B cell (primary cell): ENCODE measurements at regions not wholly inside any gene's neighbourhood (a gene's known extent, or its start where the extent isn't known, plus 50 kb on each side); places are given as distances from the start of the nearest gene placed in this dataset.

Experiments
- ATAC-seq: fragments of 200-7000 bp; cut with Tn5 transposase; one replicate; pipeline ENCODE4 v1.10.0; 2021; ENCODE audit warnings: low read depth, mild to moderate bottlenecking, moderate number of reproducible peaks, moderate library complexity
- CTCF ChIA-PET: fragments of 350-600 bp; sonication (Branson Sonifier 250); formaldehyde crosslinking; loops from one replicate; lab custom pipeline; 2021; ENCODE audit warnings: antibody characterized with exemption, inconsistent platforms; lab: Charles Lee
- POLR2A ChIA-PET: fragments of 350-600 bp; sonication (Branson Sonifier 250); formaldehyde crosslinking; loops from one replicate; lab custom pipeline; 2021; ENCODE audit warnings: antibody characterized with exemption; lab: Charles Lee
- DNase-seq: peaks from one replicate; pipeline ENCODE4 v3.0.0; 2013
- H2AFZ ChIP-seq: 2 replicates; pipeline ENCODE4 v1.6.1; 2012; ENCODE audit warnings: mild to moderate bottlenecking, low read depth, low read length; ENCODE audit not compliant: insufficient read depth, poor library complexity, severe bottlenecking
- H3K27ac ChIP-seq, 2 donors: 1 replicate in 1 of 2; 2 replicates in 1 of 2; pipeline ENCODE4 v1.5.1; 2012 to 2013; ENCODE audit warnings: low read length in 2 of 2, mild to moderate bottlenecking in 2 of 2, moderate library complexity in 1 of 2
- H3K27me3 ChIP-seq, 4 experiments: fragments of 200-600 bp in 1 of 4; sonication (generic) in 1 of 4; replicated peaks in 1 of 4; 1 replicate in 2 of 4; 2 replicates in 2 of 4; pipeline versions ENCODE4 v1.6.1 to v1.7.0; 2013 to 2016; ENCODE audit warnings: low read length in 3 of 4, mild to moderate bottlenecking in 2 of 4, mixed read lengths in 1 of 4, moderate library complexity in 1 of 4; ENCODE audit not compliant: insufficient read depth in 4 of 4, control insufficient read depth in 3 of 4; ENCODE audit errors: control extremely low read depth in 1 of 4
- H3K36me3 ChIP-seq, 2 experiments: replicated peaks in 1 of 2; 1 replicate in 1 of 2; 2 replicates in 1 of 2; pipeline versions ENCODE4 v1.6.1 to v1.7.1; 2013; ENCODE audit warnings: low read length in 1 of 2; ENCODE audit not compliant: insufficient read depth in 2 of 2, control insufficient read depth in 1 of 2; ENCODE audit errors: control extremely low read depth in 1 of 2, extremely low read depth in 1 of 2
- H3K4me1 ChIP-seq, 2 donors: fragments of 200-600 bp in 1 of 2; sonication (generic) in 1 of 2; 1 replicate in 1 of 2; 2 replicates in 1 of 2; pipeline versions ENCODE4 v1.5.1 to v1.6.1; 2013 to 2017; ENCODE audit warnings: low read length in 2 of 2; ENCODE audit not compliant: control insufficient read depth in 2 of 2, insufficient read depth in 2 of 2
- H3K4me2 ChIP-seq: replicated peaks from 2 replicates; pipeline ENCODE3; 2012; ENCODE audit warnings: mild to moderate bottlenecking, low read depth, low read length; ENCODE audit not compliant: poor library complexity, severe bottlenecking
- H3K4me3 ChIP-seq, 5 experiments: fragments of 200-600 bp in 1 of 5; sonication (generic) in 1 of 5; 1 replicate in 3 of 5; 2 replicates in 2 of 5; pipeline versions ENCODE4 v1.5.1 to v1.7.0; 2011 to 2016; ENCODE audit warnings: low read length in 4 of 5, mild to moderate bottlenecking in 4 of 5, low read depth in 2 of 5, control low read depth in 1 of 5, moderate library complexity in 1 of 5; ENCODE audit not compliant: insufficient read depth in 1 of 5; ENCODE audit errors: control extremely low read depth in 1 of 5, extremely low read depth in 1 of 5
- H3K79me2 ChIP-seq: fragments of 200-600 bp; sonication (generic); one replicate; pipeline ENCODE4 v1.6.0; 2016; ENCODE audit warnings: low read length; ENCODE audit not compliant: control insufficient read depth, insufficient read depth
- H3K9ac ChIP-seq: fragments of 200-600 bp; sonication (generic); 2 replicates; pipeline ENCODE4 v1.6.1; 2017; ENCODE audit warnings: mild to moderate bottlenecking, low read length, moderate library complexity
- H3K9me3 ChIP-seq, 3 donors: one replicate each; pipeline versions ENCODE4 v1.6.1 to v1.7.1; 2013; ENCODE audit warnings: low read length in 2 of 3; ENCODE audit not compliant: control insufficient read depth in 2 of 3, insufficient read depth in 1 of 3; ENCODE audit errors: control extremely low read depth in 1 of 3
- H4K20me1 ChIP-seq: 2 replicates; pipeline ENCODE4 v1.6.0; 2012; ENCODE audit warnings: mild to moderate bottlenecking, low read length; ENCODE audit not compliant: insufficient read depth, control insufficient read depth, poor library complexity, severe bottlenecking
- H3K27ac Mint-ChIP-seq: one replicate; pipeline ENCODE4 v1.8.0; 2021; ENCODE audit warnings: mixed read lengths
- H3K27me3 Mint-ChIP-seq: one replicate; pipeline ENCODE4 v1.8.0; 2021; ENCODE audit warnings: mixed read lengths
- H3K4me1 Mint-ChIP-seq: one replicate; pipeline ENCODE4 v1.8.0; 2021; ENCODE audit warnings: mixed read lengths
- H3K4me3 Mint-ChIP-seq: one replicate; pipeline ENCODE4 v1.8.0; 2021; ENCODE audit warnings: mixed read lengths
- H3K9me3 Mint-ChIP-seq: one replicate; pipeline ENCODE4 v1.8.0; 2022; ENCODE audit warnings: mixed read lengths; ENCODE audit not compliant: insufficient read depth
- CTCF ChIP-seq: fragments of 200-600 bp; IDR thresholded peaks from one replicate; pipeline ENCODE4 v1.8.0; 2022; ENCODE audit warnings: antibody characterized with exemption, mild to moderate bottlenecking
- EZH2 ChIP-seq: IDR thresholded peaks from 2 replicates; pipeline ENCODE4 v1.6.1; 2012; ENCODE audit warnings: borderline replicate concordance, low read depth, mild to moderate bottlenecking, moderate library complexity, low read length; ENCODE audit not compliant: insufficient read depth, poor library complexity, severe bottlenecking
- WGBS: methylation state at CpG from one replicate; pipeline ENCODE4 v1.1.5; 2013; ENCODE audit warnings: missing lambda C conversion rate; ENCODE audit not compliant: insufficient coverage; 5-methylcytosine and 5-hydroxymethylcytosine counted together
- intact Hi-C: fragments of 100-400 bp; cut with micrococcal nuclease; formaldehyde crosslinking; loops from one replicate; pipeline ENCODE4 v1.10.0; 2022

DNA sequence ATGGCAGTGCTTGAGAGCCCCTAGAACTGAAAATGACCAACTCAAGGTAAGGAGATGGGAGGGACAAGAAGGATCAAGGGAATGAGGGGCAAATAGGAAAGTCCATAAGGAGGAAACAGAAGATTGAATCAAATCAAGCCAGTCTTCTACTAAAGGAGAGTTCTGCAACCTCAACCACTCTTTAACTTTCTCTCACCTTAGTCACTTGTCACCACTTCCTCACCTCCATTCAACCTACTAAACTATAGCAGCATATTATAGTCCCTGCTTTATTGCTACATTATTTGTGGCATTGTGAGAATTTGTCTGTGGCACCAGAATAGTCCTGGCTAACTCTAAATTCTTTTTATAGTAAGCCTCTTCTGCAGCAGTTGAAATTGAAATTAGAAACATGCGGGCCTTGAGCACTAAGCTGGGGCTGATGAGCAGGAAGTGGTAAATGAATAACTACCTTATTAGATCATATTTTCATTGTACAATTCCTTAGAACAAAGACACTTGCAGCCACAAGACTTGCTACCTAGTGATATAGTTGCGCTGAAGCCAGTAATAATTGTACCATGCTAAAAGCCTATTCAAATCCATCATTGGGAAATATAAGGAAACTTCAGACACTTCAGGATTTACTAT, 336.9 kb downstream of the ZNF674 start:
- Mint-ChIP-seq H3K4me3 (no peak overlapping the region), H3K27me3 (peaks cover 4% of the 10 kb centered on the region)

More for the DNA sequence above, 336.9 kb downstream of the ZNF674 start:
- Histone ChIP-seq H3K36me3 (no peaks in the 10 kb centered on the region), H3K9me3 (no peaks in the 10 kb centered on the region), H2AFZ (no peak overlapping the region), H3K27ac (no peak overlapping the region), H3K79me2 (no peaks in the 10 kb centered on the region), H3K4me3 (no peak overlapping the region), H3K4me1 (no peaks in the 10 kb centered on the region), H3K27me3 (no peaks in the 10 kb centered on the region), H4K20me1 (no peaks in the 10 kb centered on the region), H3K9ac (no peak overlapping the region), H3K4me2 (no peak overlapping the region)
- H3K9me3 Mint-ChIP-seq, result no peaks in the 10 kb centered on the region
- POLR2A ChIA-PET, result no interaction called here
- intact Hi-C loops, result no loop called here
- H3K27ac Mint-ChIP-seq, result no peak overlapping the region
- DNase-seq (no peak), ATAC-seq (no peak)
- CTCF ChIA-PET, result no interaction called here
- WGBS, result no CpG with 5 or more reads among the region's 2 CpGs
- no peaks in the 10 kb centered on the region for H3K4me1 Mint-ChIP-seq
- no peak for TF ChIP-seq CTCF
- TF ChIP-seq EZH2, result no peak
